GM12878 (cell line): ENCODE measurements at regions not wholly inside any gene's neighbourhood (a gene's known extent, or its start where the extent isn't known, plus 50 kb on each side); places are given as distances from the start of the nearest gene placed in this dataset.

Experiments used
- ATAC-seq: fragments of 200-7000 bp; cut with Tn5 transposase; 3 replicates; pipeline ENCODE4 v1.9.1; 2020; ENCODE audit warnings: mild to moderate bottlenecking, moderate library complexity
- BruUV-seq: library from RNA; stranded (reverse); fragments of 400-500 nt; replicated peaks from 2 replicates; lab custom pipeline; 2021; lab: Mats Ljungman, UMichigan
- CTCF ChIA-PET: fragments of 300-600 bp; sonication (Branson Sonifier 250); formaldehyde crosslinking; extraction: SDS; loops from one replicate; lab custom pipeline; 2021; ENCODE audit warnings: inconsistent platforms; lab: Yijun Ruan, JAX
- POLR2A ChIA-PET: fragments of 350-600 bp; formaldehyde crosslinking; extraction: SDS; loops from one replicate; lab custom pipeline; 2021; ENCODE audit warnings: inconsistent platforms; lab: Charles Lee
- RAD21 ChIA-PET: fragments of 300-600 bp; sonication (Branson Sonifier 250); formaldehyde crosslinking; loops from one replicate; lab custom pipeline; 2023; ENCODE audit warnings: antibody characterized with exemption; ENCODE audit not compliant: unreplicated experiment; lab: Charles Lee
- SMC1A ChIA-PET: fragments of 300-600 bp; sonication (Branson Sonifier 250); formaldehyde crosslinking; loops from one replicate; lab custom pipeline; 2023; ENCODE audit not compliant: unreplicated experiment, uncharacterized antibody; lab: Charles Lee
- DNase-seq: peaks from one replicate; pipeline ENCODE4 v3.0.0-alpha.2; 2011; ENCODE audit warnings: low read depth, low spot score
- FAIRE-seq: peaks from 3 replicates; lab custom pipeline; 2011; peaks lifted over from hg19 to GRCh38; lab: Jason Lieb, UNC
- H2AFZ ChIP-seq: 2 replicates; pipeline ENCODE4 v1.6.0; 2011; ENCODE audit warnings: low read depth, low read length, control low read depth; ENCODE audit not compliant: control insufficient read depth
- H3K27ac ChIP-seq: 2 replicates; pipeline ENCODE4 v1.5.1; 2011; ENCODE audit warnings: control low read depth; ENCODE audit not compliant: control insufficient read depth, insufficient read depth
- H3K27me3 ChIP-seq, 2 experiments: replicated peaks in 1 of 2; 2 replicates each; pipeline versions ENCODE4 v1.6.0 to v1.6.1; 2011; ENCODE audit warnings: low read length in 1 of 2; ENCODE audit not compliant: control insufficient read depth in 2 of 2, insufficient read depth in 2 of 2
- H3K36me3 ChIP-seq, 2 experiments: 2 replicates each; pipeline ENCODE4 v1.5.1; 2011; ENCODE audit warnings: low read length in 1 of 2; ENCODE audit not compliant: control insufficient read depth in 2 of 2, insufficient read depth in 2 of 2
- H3K4me1 ChIP-seq: 2 replicates; pipeline ENCODE4 v1.6.1; 2011; ENCODE audit warnings: mild to moderate bottlenecking, low read length, moderate library complexity, mixed read lengths; ENCODE audit not compliant: control insufficient read depth, insufficient read depth
- H3K4me2 ChIP-seq: 2 replicates; pipeline ENCODE4 v1.6.0; 2011; ENCODE audit warnings: control low read depth; ENCODE audit not compliant: control insufficient read depth, insufficient read depth
- H3K4me3 ChIP-seq: fragments of 200-600 bp; sonication (generic); 2 replicates; pipeline ENCODE4 v1.5.1; 2016
- H3K79me2 ChIP-seq: 2 replicates; pipeline ENCODE4 v1.6.0; 2011; ENCODE audit warnings: low read length; ENCODE audit not compliant: control insufficient read depth, insufficient read depth
- H3K9ac ChIP-seq: 2 replicates; pipeline ENCODE4 v1.8.0; 2011; ENCODE audit warnings: low read length, control low read depth, mixed read lengths; ENCODE audit not compliant: control insufficient read depth, insufficient read depth
- H3K9me3 ChIP-seq: replicated peaks from 3 replicates; pipeline ENCODE4 v1.5.1; 2011; ENCODE audit warnings: mild to moderate bottlenecking, low read length; ENCODE audit not compliant: control insufficient read depth, insufficient read depth
- H4K20me1 ChIP-seq: 2 replicates; pipeline ENCODE4 v1.6.0; 2011; ENCODE audit not compliant: control insufficient read depth, insufficient read depth
- NBN ChIP-seq: fragments of 450-650 bp; IDR thresholded peaks from 2 replicates; pipeline ENCODE4 v1.6.1; 2016
- TARDBP ChIP-seq: IDR thresholded peaks from 2 replicates; pipeline ENCODE4 v1.6.1; 2016; ENCODE audit warnings: borderline replicate concordance
- ZBTB11 ChIP-seq: fragments of 450-650 bp; formaldehyde crosslinking; IDR thresholded peaks from 2 replicates; pipeline ENCODE4 v1.5.0; 2022; ENCODE audit warnings: mild to moderate bottlenecking, missing genetic modification characterization
- WGBS: methylation state at CpG from one replicate; pipeline ENCODE4 v1.1.6; 2016; ENCODE audit warnings: low lambda C conversion rate; ENCODE audit not compliant: insufficient replicate concordance, insufficient coverage; ENCODE audit errors: missing lambda C conversion rate; 5-methylcytosine and 5-hydroxymethylcytosine counted together
- in situ Hi-C: fragments of 300-500 bp; cut with MboI; formaldehyde crosslinking; loops from 9 replicates; pipeline ENCODE4 v1.14.3; 2018; ENCODE audit warnings: mixed read lengths
- intact Hi-C: fragments of 100-400 bp; cut with micrococcal nuclease; formaldehyde crosslinking; loops from one replicate; pipeline ENCODE4 v1.14.2; 2022; ENCODE audit not compliant: unreplicated experiment
- TF ChIP-seq, protein P1 (sequence below): IDR thresholded peaks from 2 replicates; pipeline ENCODE4 v1.6.1; 2012; ENCODE audit warnings: low read depth, low read length, improper control_type of control experiment

DNA sequence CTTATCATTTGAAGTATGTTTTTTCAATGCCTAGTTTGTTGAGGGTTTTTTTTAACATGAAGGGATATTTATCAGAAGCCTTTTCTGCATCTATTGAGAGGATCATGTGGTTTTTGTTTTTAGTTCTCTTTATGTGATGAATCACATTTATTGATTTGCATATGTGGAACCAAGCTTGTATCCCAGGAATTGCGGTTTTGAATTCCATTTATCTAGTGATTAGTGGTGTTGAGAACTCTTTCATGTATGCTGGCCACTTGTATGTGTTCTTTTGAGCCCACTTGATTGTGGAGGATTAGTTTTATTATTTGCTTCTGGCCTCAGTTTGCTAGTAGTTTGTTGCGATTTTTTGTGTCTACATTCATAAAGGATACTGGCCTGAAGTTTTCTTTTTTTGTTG lies 85.0 kb upstream of the CNKSR2 start:
- DNase-seq (no peak), FAIRE-seq (no peak), ATAC-seq (no peak)
- WGBS = 0% methylated on average over 2 of the region's 2 CpGs
- ChIA-PET POLR2A (no interaction called here), SMC1A (no interaction called here), CTCF (no interaction called here), RAD21 (no interaction called here)
- in situ Hi-C loops = no loop called here
- no peak overlapping the region for H2AFZ ChIP-seq
- H3K4me2 ChIP-seq = no peak overlapping the region
- no peaks in the 10 kb centered on the region for H3K9me3 ChIP-seq
- BruUV-seq = no TSS peak
- TF ChIP-seq NBN (no peak), ZBTB11 (CRISPR knock-in tag) (no peak), TARDBP (no peak)
- TF ChIP-seq, protein P1, sequence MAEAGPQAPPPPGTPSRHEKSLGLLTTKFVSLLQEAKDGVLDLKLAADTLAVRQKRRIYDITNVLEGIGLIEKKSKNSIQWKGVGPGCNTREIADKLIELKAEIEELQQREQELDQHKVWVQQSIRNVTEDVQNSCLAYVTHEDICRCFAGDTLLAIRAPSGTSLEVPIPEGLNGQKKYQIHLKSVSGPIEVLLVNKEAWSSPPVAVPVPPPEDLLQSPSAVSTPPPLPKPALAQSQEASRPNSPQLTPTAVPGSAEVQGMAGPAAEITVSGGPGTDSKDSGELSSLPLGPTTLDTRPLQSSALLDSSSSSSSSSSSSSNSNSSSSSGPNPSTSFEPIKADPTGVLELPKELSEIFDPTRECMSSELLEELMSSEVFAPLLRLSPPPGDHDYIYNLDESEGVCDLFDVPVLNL = no peak
- H3K27me3 ChIP-seq = no peaks in the 10 kb centered on the region
- no peak overlapping the region for H3K9ac ChIP-seq
- no peak overlapping the region for H3K27ac ChIP-seq
- no peaks in the 10 kb centered on the region for H3K4me1 ChIP-seq
- no peaks in the 10 kb centered on the region for H4K20me1 ChIP-seq
- H3K4me3 ChIP-seq = no peak overlapping the region
- intact Hi-C loops = no loop called here
- no peaks in the 10 kb centered on the region for H3K36me3 ChIP-seq
- no peaks in the 10 kb centered on the region for H3K79me2 ChIP-seq
